CD14-positive monocyte (primary cell): ENCODE measurements at regions not wholly inside any gene's neighbourhood (a gene's known extent, or its start where the extent isn't known, plus 50 kb on each side); places are given as distances from the start of the nearest gene placed in this dataset.

Experiments used
- DNase-seq, 3 donors: peaks; one replicate each; pipeline ENCODE4 v3.0.0-alpha.2; 2011 to 2022
- H2AFZ ChIP-seq: 2 replicates; pipeline ENCODE4 v1.6.0; 2012; ENCODE audit warnings: mild to moderate bottlenecking, low read depth, low read length, inconsistent platforms; ENCODE audit not compliant: insufficient read depth, poor library complexity, severe bottlenecking
- H3K27ac ChIP-seq, 2 donors: 1 replicate in 1 of 2; 2 replicates in 1 of 2; pipeline ENCODE4 v1.5.1; 2012 to 2013; ENCODE audit warnings: low read length in 2 of 2, control low read depth in 1 of 2, inconsistent platforms in 1 of 2, low read depth in 1 of 2, mild to moderate bottlenecking in 1 of 2
- H3K27me3 ChIP-seq, 2 donors: one replicate each; pipeline versions ENCODE4 v1.6.0 to v1.6.1; 2011 to 2013; ENCODE audit warnings: low read length in 2 of 2; ENCODE audit not compliant: control insufficient read depth in 2 of 2, insufficient read depth in 2 of 2
- H3K36me3 ChIP-seq, 2 donors: replicated peaks in 1 of 2; 1 replicate in 1 of 2; 2 replicates in 1 of 2; pipeline versions ENCODE4 v1.5.1 to v1.6.1; 2012 to 2013; ENCODE audit warnings: low read length in 2 of 2, control low read depth in 1 of 2, inconsistent platforms in 1 of 2, mild to moderate bottlenecking in 1 of 2; ENCODE audit not compliant: insufficient read depth in 2 of 2, control insufficient read depth in 1 of 2
- H3K4me1 ChIP-seq, 2 donors: 1 replicate in 1 of 2; 2 replicates in 1 of 2; pipeline versions ENCODE4 v1.5.1 to v1.6.1; 2012 to 2013; ENCODE audit warnings: low read length in 2 of 2, control low read depth in 1 of 2, inconsistent platforms in 1 of 2, mild to moderate bottlenecking in 1 of 2, moderate library complexity in 1 of 2; ENCODE audit not compliant: insufficient read depth in 2 of 2, control insufficient read depth in 1 of 2
- H3K4me2 ChIP-seq: replicated peaks from 2 replicates; pipeline ENCODE3; 2012; ENCODE audit warnings: low read length, moderate library complexity, mild to moderate bottlenecking; ENCODE audit not compliant: poor library complexity, severe bottlenecking; ENCODE audit errors: extremely low read depth
- H3K4me3 ChIP-seq, 3 experiments: fragments of 200-600 bp in 1 of 3; sonication (generic) in 1 of 3; replicated peaks in 1 of 3; 1 replicate in 2 of 3; 2 replicates in 1 of 3; pipeline ENCODE4 v1.5.1; 2011 to 2013; ENCODE audit warnings: low read length in 3 of 3, mild to moderate bottlenecking in 3 of 3, control low read depth in 2 of 3, low read depth in 2 of 3, inconsistent platforms in 1 of 3, moderate library complexity in 1 of 3
- H3K79me2 ChIP-seq: 2 replicates; pipeline ENCODE4 v1.6.0; 2012; ENCODE audit warnings: mild to moderate bottlenecking, control low read depth, inconsistent platforms, low read length, moderate library complexity; ENCODE audit not compliant: insufficient read depth
- H3K9ac ChIP-seq: 2 replicates; pipeline ENCODE4 v1.6.0; 2017; ENCODE audit warnings: low read length, mild to moderate bottlenecking; ENCODE audit not compliant: insufficient read depth, poor library complexity, severe bottlenecking
- H3K9me3 ChIP-seq, 2 donors: replicated peaks in 1 of 2; 1 replicate in 1 of 2; 2 replicates in 1 of 2; pipeline versions ENCODE4 v1.5.1 to v1.6.1; 2012 to 2013; ENCODE audit warnings: low read length in 2 of 2, control low read depth in 1 of 2; ENCODE audit not compliant: control insufficient read depth in 1 of 2, insufficient read depth in 1 of 2
- H4K20me1 ChIP-seq: 2 replicates; pipeline ENCODE4 v1.6.0; 2012; ENCODE audit warnings: mild to moderate bottlenecking, low read length, control low read depth, moderate library complexity; ENCODE audit not compliant: insufficient read depth
- H3K27ac Mint-ChIP-seq, 7 donors: one replicate each; pipeline ENCODE4 v1.8.0; 2020; ENCODE audit warnings: mild to moderate bottlenecking in 7 of 7, mixed read lengths in 7 of 7, moderate library complexity in 6 of 7, inconsistent platforms in 2 of 7
- H3K27me3 Mint-ChIP-seq, 3 donors: one replicate each; pipeline ENCODE4 v1.8.0; 2021 to 2022; ENCODE audit warnings: low read depth in 3 of 3, mild to moderate bottlenecking in 3 of 3, mixed read lengths in 3 of 3, moderate library complexity in 3 of 3, inconsistent platforms in 1 of 3
- H3K36me3 Mint-ChIP-seq, 2 donors: one replicate each; pipeline ENCODE4 v1.8.0; 2020; ENCODE audit warnings: mixed read lengths in 2 of 2, inconsistent platforms in 1 of 2, mild to moderate bottlenecking in 1 of 2
- H3K4me1 Mint-ChIP-seq: one replicate; pipeline ENCODE4 v1.8.0; 2020; ENCODE audit warnings: mild to moderate bottlenecking, mixed read lengths
- H3K4me3 Mint-ChIP-seq, 2 donors: one replicate each; pipeline ENCODE4 v1.8.0; 2020; ENCODE audit warnings: mild to moderate bottlenecking in 2 of 2, mixed read lengths in 2 of 2, moderate library complexity in 1 of 2
- H3K9me3 Mint-ChIP-seq, 7 donors: one replicate each; pipeline ENCODE4 v1.8.0; 2020 to 2022; ENCODE audit warnings: mixed read lengths in 7 of 7, mild to moderate bottlenecking in 6 of 7, moderate library complexity in 6 of 7, inconsistent platforms in 2 of 7
- CTCF ChIP-seq: fragments of 200-600 bp; IDR thresholded peaks from one replicate; pipeline ENCODE4 v1.8.0; 2022; ENCODE audit warnings: antibody characterized with exemption, mild to moderate bottlenecking
- WGBS: methylation state at CpG from one replicate; pipeline ENCODE4 v1.1.5; 2013; ENCODE audit warnings: missing lambda C conversion rate; ENCODE audit not compliant: insufficient coverage; 5-methylcytosine and 5-hydroxymethylcytosine counted together
- intact Hi-C, 2 donors: fragments of 100-400 bp; cut with micrococcal nuclease; formaldehyde crosslinking; loops; one replicate each; pipeline versions ENCODE4 v1.15.0 to v1.15.1; 2023

- Mint-ChIP-seq H3K4me3 (no peak overlapping the region), H3K27ac (no peak overlapping the region), H3K4me1 (no peaks in the 10 kb centered on the region), H3K36me3 (no peaks in the 10 kb centered on the region), H3K27me3 (peaks cover 0 to 2% (median 0%) of the 10 kb centered on the region in 3 donors), H3K9me3 (peaks cover 0 to 6% (median 1%) of the 10 kb centered on the region in 7 donors)
- Histone ChIP-seq H2AFZ (no peak overlapping the region), H3K9me3 (peaks cover 0 to 5% of the 10 kb centered on the region in 2 donors), H3K36me3 (no peaks in the 10 kb centered on the region), H4K20me1 (no peaks in the 10 kb centered on the region), H3K79me2 (no peaks in the 10 kb centered on the region), H3K4me2 (no peak overlapping the region), H3K27me3 (no peaks in the 10 kb centered on the region), H3K9ac (no peak overlapping the region), H3K4me3 (no peak overlapping the region), H3K27ac (no peak overlapping the region), H3K4me1 (no peaks in the 10 kb centered on the region)
- TF ChIP-seq CTCF = no peak
- intact Hi-C loops = no loop called here
- DNase-seq = no peak
These were observed 155.8 kb upstream of the BRINP3 start for GRCh38 chr1:190633488-190633887.

- Mint-ChIP-seq H3K9me3 (peaks cover 0 to 6% (median 1%) of the 10 kb centered on the region in 7 donors), H3K4me3 (no peak overlapping the region), H3K27ac (no peak overlapping the region), H3K36me3 (no peaks in the 10 kb centered on the region), H3K27me3 (peaks cover 0 to 2% (median 0%) of the 10 kb centered on the region in 3 donors), H3K4me1 (no peaks in the 10 kb centered on the region)
- no peak overlapping the region for H3K4me3 ChIP-seq
- no peaks in the 10 kb centered on the region for H3K79me2 ChIP-seq
- H3K36me3 ChIP-seq = no peaks in the 10 kb centered on the region
- no peaks in the 10 kb centered on the region for H3K4me1 ChIP-seq
- peaks cover 0 to 5% of the 10 kb centered on the region in 2 donors for H3K9me3 ChIP-seq
- H3K27me3 ChIP-seq = no peaks in the 10 kb centered on the region
- H3K27ac ChIP-seq = no peak overlapping the region
- no peak for TF ChIP-seq CTCF
- WGBS = 50% methylated on average over 1 of the region's 2 CpGs
- H3K9ac ChIP-seq = no peak overlapping the region
- H3K4me2 ChIP-seq = no peak overlapping the region
- H4K20me1 ChIP-seq = no peaks in the 10 kb centered on the region
- no peak overlapping the region for H2AFZ ChIP-seq
- DNase-seq = no peak
- intact Hi-C loops = no loop called here
These were observed 156.5 kb upstream of the BRINP3 start for GRCh38 chr1:190634134-190634533.
